Spinal cord (tissue), 9 donors: ENCODE measurements at regions not wholly inside any gene's neighbourhood (a gene's known extent, or its start where the extent isn't known, plus 50 kb on each side); places are given as distances from the start of the nearest gene placed in this dataset.

Source experiments
- DNase-seq, 6 donors: peaks; one replicate each; pipeline versions ENCODE4 v3.0.0 to v3.0.0-alpha.2; 2013 to 2015; ENCODE audit warnings: low spot score in 6 of 6, low read depth in 4 of 6
- H3K27ac ChIP-seq: one replicate; pipeline ENCODE4 v1.5.1; 2013; ENCODE audit warnings: low read depth, low read length, control low read depth
- H3K27me3 ChIP-seq: one replicate; pipeline ENCODE4 v1.6.1; 2013; ENCODE audit warnings: low read length; ENCODE audit not compliant: control insufficient read depth, insufficient read depth
- H3K36me3 ChIP-seq: one replicate; pipeline ENCODE4 v1.6.1; 2013; ENCODE audit warnings: low read length; ENCODE audit not compliant: control insufficient read depth, insufficient read depth
- H3K4me1 ChIP-seq: one replicate; pipeline ENCODE4 v1.6.1; 2013; ENCODE audit warnings: low read length; ENCODE audit not compliant: control insufficient read depth, insufficient read depth
- H3K4me3 ChIP-seq: one replicate; pipeline ENCODE4 v1.5.1; 2013; ENCODE audit warnings: low read depth, low read length, control low read depth
- H3K9me3 ChIP-seq: one replicate; pipeline ENCODE4 v1.6.1; 2013; ENCODE audit warnings: low read length; ENCODE audit not compliant: control insufficient read depth, insufficient read depth
- WGBS: methylation state at CpG from one replicate; pipeline ENCODE4 v1.1.5; 2013; ENCODE audit warnings: missing lambda C conversion rate; ENCODE audit not compliant: insufficient coverage; 5-methylcytosine and 5-hydroxymethylcytosine counted together
- donor health status: healthy.

DNA sequence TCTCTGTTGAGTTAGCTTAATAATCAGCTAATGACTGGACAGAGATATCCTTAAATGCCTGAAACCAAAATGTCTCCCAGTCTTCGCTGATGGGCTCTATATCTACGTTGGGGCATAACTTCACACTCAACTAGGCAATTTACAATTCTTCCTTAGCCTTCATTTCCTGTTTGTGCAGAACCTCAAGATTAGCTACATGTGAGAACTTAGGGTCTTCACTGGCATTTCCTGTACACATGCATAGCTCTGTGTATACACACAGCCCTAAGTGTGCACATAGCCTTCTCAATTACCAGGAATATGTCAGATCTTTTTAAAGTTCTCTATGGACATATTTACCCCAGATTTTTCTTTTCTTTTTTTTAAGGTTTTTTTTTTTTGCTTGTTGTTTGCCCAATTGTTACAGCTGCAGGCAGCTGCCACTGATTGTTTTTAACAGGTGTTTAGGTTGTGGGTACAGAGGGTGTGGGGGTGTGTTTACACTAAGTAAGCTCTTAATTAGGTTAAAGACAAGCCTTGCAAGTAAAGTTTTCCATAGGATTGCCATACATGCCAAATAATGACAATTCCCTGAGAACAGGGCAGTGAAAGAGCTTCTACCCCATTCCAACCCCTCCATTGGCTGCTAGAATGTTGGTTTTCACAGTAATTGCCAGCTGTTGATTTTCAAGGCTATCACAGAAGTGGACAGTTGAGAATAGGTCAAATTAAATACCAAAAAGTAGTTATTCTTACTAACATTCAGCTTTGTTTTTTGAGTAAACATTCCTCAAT lies 441.0 kb downstream of the TLE4 start:
- Histone ChIP-seq H3K27ac (no peak overlapping the region), H3K27me3 (no peaks in the 10 kb centered on the region), H3K4me1 (no peaks in the 10 kb centered on the region), H3K9me3 (peaks cover 2% of the 10 kb centered on the region), H3K4me3 (no peak overlapping the region), H3K36me3 (no peaks in the 10 kb centered on the region)
- no peak for DNase-seq
- WGBS: 100% methylated on average over 2 of the region's 2 CpGs

DNA sequence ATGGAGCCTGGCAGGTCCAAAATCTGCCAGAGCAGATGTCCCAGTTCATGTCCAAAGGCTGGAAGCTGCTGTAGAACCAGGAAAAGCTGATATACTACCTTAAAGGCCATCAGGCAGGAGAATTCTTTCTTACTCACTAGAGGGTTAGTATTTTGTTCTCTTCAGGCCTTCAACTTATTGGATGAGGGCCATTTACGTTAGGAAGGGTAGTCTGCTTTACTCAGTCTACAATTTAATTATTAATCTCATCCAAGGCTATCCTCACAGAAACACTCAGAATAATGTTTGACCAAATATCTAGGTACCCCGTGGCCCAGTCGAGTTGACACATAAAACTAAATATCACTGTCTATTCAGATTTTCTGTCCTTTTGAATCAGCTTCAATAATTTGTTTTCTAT lies 437.4 kb downstream of the TLE4 start:
- no peak overlapping the region for H3K4me3 ChIP-seq
- no CpG with 5 or more reads among the region's 3 CpGs for WGBS
- H3K27me3 ChIP-seq: no peaks in the 10 kb centered on the region
- H3K9me3 ChIP-seq: peaks cover 2% of the 10 kb centered on the region
- no peak for DNase-seq
- no peak overlapping the region for H3K27ac ChIP-seq
- no peaks in the 10 kb centered on the region for H3K4me1 ChIP-seq
- no peaks in the 10 kb centered on the region for H3K36me3 ChIP-seq

DNA sequence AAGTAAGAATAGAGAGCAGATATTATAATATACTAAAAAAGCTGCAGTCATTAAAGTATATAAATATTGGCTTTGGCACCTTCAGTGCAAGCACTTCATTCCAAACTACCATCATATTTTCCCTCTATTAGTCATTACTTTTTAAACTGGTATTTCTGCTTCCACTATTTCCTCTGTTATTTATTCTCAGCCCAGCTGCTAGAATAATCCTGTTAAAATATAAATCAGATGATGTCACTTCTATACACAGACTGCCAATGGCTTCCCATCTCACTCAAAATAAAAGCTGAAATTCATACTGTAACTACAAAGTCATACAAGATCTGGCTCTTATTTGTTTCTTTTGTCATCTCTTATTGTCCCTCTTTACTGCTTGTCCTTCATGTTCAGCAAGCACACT lies 432.9 kb downstream of the TLE4 start:
- H3K4me3 ChIP-seq: no peak overlapping the region
- no peak overlapping the region for H3K27ac ChIP-seq
- H3K36me3 ChIP-seq: no peaks in the 10 kb centered on the region
- no peaks in the 10 kb centered on the region for H3K27me3 ChIP-seq
- H3K4me1 ChIP-seq: no peaks in the 10 kb centered on the region
- no peak for DNase-seq
- no peaks in the 10 kb centered on the region for H3K9me3 ChIP-seq

DNA sequence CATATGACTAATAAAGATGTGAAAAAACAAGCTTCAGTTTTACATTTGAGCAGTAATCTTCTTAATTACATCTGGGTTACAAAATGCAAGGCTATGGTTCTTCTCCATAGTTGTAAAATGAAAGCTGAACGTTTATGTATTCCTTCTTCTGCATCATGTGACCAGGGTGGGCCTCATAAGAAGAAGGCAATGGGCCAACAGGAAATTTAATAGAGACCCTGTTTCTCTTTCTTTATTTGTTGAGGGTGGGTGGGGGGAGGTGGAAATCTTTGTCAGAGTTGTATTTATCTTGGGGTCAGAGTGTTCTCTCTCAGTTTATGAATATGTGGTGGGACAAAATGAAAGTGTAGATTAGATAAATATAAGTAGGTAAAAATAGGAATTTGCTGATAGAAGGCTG lies 418.8 kb downstream of the TLE4 start:
- no peak overlapping the region for H3K27ac ChIP-seq
- no peaks in the 10 kb centered on the region for H3K27me3 ChIP-seq
- WGBS: no CpG with 5 or more reads among the region's 1 CpG
- DNase-seq: no peak
- H3K4me3 ChIP-seq: no peak overlapping the region
- H3K4me1 ChIP-seq: no peaks in the 10 kb centered on the region
- H3K36me3 ChIP-seq: no peaks in the 10 kb centered on the region
- H3K9me3 ChIP-seq: no peaks in the 10 kb centered on the region

- no peaks in the 10 kb centered on the region for H3K4me1 ChIP-seq
- WGBS: 64% methylated on average over 3 of the region's 7 CpGs
These were observed 417.3 kb downstream of the TLE4 start for GRCh38 chr9:79989079-79989478.

DNA sequence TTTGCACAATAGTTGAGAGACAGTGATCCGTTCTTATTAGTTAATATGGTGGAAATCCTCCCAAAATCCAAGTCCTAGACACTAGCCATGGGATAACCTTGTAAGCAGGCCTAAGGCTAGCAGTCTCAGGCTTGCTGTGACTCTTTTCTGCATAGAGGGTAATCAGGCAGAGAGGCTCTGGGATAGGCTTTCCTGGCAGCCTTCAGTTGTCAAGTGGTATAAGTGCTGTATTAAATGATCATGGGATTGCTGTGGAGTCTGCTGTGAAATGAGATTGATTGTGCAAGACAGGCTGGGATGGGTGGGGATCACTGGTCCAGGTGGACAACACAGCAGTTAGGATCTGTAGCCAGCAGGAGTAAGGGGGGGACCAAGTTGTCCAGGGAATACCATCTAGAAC lies 416.4 kb downstream of the TLE4 start:
- Histone ChIP-seq H3K9me3 (no peaks in the 10 kb centered on the region), H3K4me1 (no peaks in the 10 kb centered on the region), H3K27me3 (no peaks in the 10 kb centered on the region), H3K36me3 (no peaks in the 10 kb centered on the region), H3K27ac (no peak overlapping the region), H3K4me3 (no peak overlapping the region)
- WGBS: no CpG with 5 or more reads among the region's 1 CpG
- no peak for DNase-seq

More at GRCh38 chr9:79989079-79989478, 417.3 kb downstream of the TLE4 start:
- H3K27me3 ChIP-seq: no peaks in the 10 kb centered on the region
- H3K27ac ChIP-seq: no peak overlapping the region
- no peaks in the 10 kb centered on the region for H3K9me3 ChIP-seq
- no peaks in the 10 kb centered on the region for H3K36me3 ChIP-seq
- no peak for DNase-seq
- H3K4me3 ChIP-seq: no peak overlapping the region

DNA sequence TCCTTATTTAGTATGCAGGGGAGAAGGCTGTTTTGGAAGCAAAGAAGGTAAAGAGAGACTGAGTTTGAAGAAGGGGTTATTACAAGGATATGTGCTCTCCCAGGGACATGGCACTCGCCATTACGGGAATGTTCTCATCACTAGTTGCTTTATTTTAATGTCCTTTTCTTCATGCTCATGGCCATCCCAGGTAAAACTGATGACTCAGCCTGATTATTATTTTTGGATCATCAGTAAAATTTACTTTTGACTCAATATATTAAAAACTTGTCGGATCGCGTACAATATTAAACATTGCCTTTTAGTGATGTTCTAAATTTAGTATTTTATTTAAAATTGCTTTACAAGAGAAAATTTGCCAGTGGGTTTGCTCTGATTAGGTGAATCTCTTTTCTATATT lies 414.7 kb downstream of the TLE4 start:
- no peaks in the 10 kb centered on the region for H3K27me3 ChIP-seq
- H3K4me3 ChIP-seq: no peak overlapping the region
- H3K36me3 ChIP-seq: no peaks in the 10 kb centered on the region
- H3K9me3 ChIP-seq: no peaks in the 10 kb centered on the region
- DNase-seq: no peak
- no peaks in the 10 kb centered on the region for H3K4me1 ChIP-seq
- H3K27ac ChIP-seq: no peak overlapping the region
- no CpG with 5 or more reads among the region's 5 CpGs for WGBS

- DNase-seq: peak in 2 of 6 donors; percentile 22 to 88
- no peaks in the 10 kb centered on the region for H3K27me3 ChIP-seq
- H3K4me1 ChIP-seq: no peaks in the 10 kb centered on the region
- H3K9me3 ChIP-seq: no peaks in the 10 kb centered on the region
- H3K36me3 ChIP-seq: no peaks in the 10 kb centered on the region
- H3K27ac ChIP-seq: no peak overlapping the region
- H3K4me3 ChIP-seq: no peak overlapping the region
- WGBS: 100% methylated on average over 2 of the region's 5 CpGs
These were observed 414.0 kb downstream of the TLE4 start for GRCh38 chr9:79985772-79986171.

GRCh38 chr9:79985264-79985663 lies 413.5 kb downstream of the TLE4 start:
- no peaks in the 10 kb centered on the region for H3K27me3 ChIP-seq

GRCh38 chr9:79984429-79985067 lies 412.8 kb downstream of the TLE4 start:
- Histone ChIP-seq H3K27ac (no peak overlapping the region), H3K27me3 (no peaks in the 10 kb centered on the region), H3K4me1 (no peaks in the 10 kb centered on the region), H3K4me3 (no peak overlapping the region), H3K36me3 (no peaks in the 10 kb centered on the region), H3K9me3 (no peaks in the 10 kb centered on the region)
- WGBS: no CpG with 5 or more reads among the region's 4 CpGs
- peak in 1 of 6 donors; percentile 21 for DNase-seq

More at GRCh38 chr9:79985264-79985663, 413.5 kb downstream of the TLE4 start:
- DNase-seq: peak in 2 of 6 donors; percentile 45 to 48
- Histone ChIP-seq H3K36me3 (no peaks in the 10 kb centered on the region), H3K4me1 (no peaks in the 10 kb centered on the region), H3K27ac (no peak overlapping the region), H3K4me3 (no peak overlapping the region), H3K9me3 (no peaks in the 10 kb centered on the region)
- WGBS: 78% methylated on average over 3 of the region's 7 CpGs
